ENCODE measurements at regions not wholly inside any gene's neighbourhood (a gene's known extent, or its start where the extent isn't known, plus 50 kb on each side); places are given as distances from the start of the nearest gene placed in this dataset.
"Not testable (repeated sequence)": the region's sequence is repeated elsewhere in the genome, so short reads cannot be mapped to it uniquely, and the experiment has no call there.

DNA sequence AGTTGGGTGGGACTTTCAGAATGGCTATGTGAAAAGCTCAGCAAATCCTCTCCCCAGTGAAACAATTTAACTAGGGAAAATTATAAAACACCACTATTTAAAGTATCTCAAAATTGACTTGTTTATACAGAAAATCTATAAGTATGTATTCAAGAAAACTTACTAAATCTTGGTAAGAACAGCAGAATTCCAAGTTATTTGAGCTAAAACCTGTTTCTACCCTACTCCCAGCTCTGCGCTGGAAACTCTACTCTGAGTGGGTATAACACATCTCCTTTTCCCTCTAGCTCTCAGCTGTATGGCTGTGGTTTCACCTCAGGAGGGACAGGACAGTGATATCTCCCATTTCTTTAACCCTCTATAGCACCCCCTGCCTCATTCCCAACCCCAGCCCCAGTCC lies 295.2 kb upstream of the POGK start:
- DNase-seq = no peak

DNA sequence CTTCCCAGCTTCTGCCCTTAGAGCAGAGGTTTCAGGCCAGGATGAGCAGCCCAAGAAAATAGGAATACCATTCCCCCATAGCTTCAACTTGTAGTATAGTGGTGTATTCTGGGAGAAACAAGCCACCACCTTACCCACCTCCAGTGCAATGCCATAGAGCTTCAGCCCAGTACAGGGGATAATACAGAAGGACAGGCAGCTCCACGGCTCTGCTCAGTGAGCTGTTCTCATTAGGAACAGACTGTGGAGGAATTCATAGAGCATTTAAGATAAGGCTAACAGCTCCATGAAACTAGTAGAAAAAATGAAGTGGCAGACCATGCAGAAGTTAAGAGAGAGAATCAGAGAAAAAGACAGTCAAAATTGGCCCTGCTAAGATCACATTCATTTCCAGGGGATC lies 294.7 kb upstream of the POGK start:
- TF ChIP-seq POLR2A (IDR thresholded peaks at IDR 0.05; ENCODE audit: low read length) = no peak
- TF ChIP-seq GATA1 (IDR thresholded peaks at IDR 0.05; ENCODE audit: low read depth, low read length) = no peak

More for the DNA sequence above, 295.2 kb upstream of the POGK start:
- TF ChIP-seq GATA1 (IDR thresholded peaks at IDR 0.05; ENCODE audit: low read depth, low read length) (no peak), POLR2A (IDR thresholded peaks at IDR 0.05; ENCODE audit: low read length) (no peak)

DNA sequence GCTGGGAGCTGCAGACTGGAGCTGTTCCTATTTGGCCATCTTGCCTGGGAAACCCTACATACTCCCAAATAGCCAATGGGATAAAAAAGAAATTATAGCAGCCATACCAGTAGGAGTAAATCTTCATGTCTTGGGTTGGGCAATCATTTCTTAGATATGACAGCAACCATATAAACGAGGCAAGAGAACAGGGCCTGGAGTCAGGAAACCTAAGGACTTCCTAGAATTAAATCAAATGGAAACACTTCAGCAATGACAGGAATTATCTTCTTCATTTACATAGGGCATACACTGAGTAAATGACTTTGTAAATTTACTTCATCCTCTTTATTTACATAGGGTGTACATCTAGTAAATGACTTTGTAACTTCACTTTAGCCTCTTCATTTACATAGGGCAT lies 286.6 kb upstream of the POGK start:
- TF ChIP-seq GATA1 (IDR thresholded peaks at IDR 0.05; ENCODE audit: low read depth, low read length) (no peak), POLR2A (IDR thresholded peaks at IDR 0.05; ENCODE audit: low read length) (no peak)
- DNase-seq = no peak

More for the DNA sequence above, 294.7 kb upstream of the POGK start:
- no peak for DNase-seq

DNA sequence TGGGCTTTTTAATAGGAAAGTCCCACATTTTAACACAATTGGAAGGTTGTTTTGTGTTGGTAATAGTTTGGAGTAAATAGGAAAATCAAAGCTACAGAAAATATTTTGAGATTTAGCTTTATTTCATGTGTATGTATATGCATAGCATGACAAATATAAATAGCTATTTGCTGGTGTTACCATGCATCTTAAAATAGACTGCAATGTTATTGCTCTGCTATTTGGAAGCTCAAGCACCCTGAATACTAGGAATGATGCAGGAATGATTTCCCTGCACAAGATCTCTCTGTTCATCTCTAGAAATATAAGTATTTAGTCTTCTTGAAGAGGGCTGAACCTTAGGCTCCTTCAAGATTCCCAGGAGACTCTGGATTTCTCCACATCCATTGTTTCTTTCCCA lies 268.3 kb upstream of the POGK start:
- no peak for TF ChIP-seq GATA1 (IDR thresholded peaks at IDR 0.05; ENCODE audit: low read depth, low read length)
- TF ChIP-seq POLR2A (IDR thresholded peaks at IDR 0.05; ENCODE audit: low read length) = no peak
- DNase-seq = no peak

DNA sequence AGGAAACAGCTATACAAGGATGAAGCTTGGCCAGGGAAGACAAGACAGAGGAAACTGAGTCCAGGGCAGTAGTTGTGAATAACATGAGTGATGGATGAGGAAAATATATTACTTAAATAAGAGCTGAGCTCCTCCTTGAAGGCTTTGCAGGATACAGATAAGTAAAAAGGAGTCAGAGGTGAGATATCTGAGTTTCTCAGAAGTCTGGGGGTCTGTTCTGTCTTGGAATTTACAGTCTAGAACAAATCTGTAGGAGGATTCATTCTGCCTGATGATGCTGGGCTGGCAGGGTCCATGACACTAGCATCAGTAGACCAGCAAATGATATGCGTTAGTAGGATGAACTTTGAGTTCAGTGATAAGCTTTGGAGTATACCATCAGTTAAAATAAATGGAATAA lies 266.1 kb upstream of the POGK start:
- TF ChIP-seq GATA1 (IDR thresholded peaks at IDR 0.05; ENCODE audit: low read depth, low read length) (no peak), POLR2A (IDR thresholded peaks at IDR 0.05; ENCODE audit: low read length) (no peak)
- no peak for DNase-seq

DNA sequence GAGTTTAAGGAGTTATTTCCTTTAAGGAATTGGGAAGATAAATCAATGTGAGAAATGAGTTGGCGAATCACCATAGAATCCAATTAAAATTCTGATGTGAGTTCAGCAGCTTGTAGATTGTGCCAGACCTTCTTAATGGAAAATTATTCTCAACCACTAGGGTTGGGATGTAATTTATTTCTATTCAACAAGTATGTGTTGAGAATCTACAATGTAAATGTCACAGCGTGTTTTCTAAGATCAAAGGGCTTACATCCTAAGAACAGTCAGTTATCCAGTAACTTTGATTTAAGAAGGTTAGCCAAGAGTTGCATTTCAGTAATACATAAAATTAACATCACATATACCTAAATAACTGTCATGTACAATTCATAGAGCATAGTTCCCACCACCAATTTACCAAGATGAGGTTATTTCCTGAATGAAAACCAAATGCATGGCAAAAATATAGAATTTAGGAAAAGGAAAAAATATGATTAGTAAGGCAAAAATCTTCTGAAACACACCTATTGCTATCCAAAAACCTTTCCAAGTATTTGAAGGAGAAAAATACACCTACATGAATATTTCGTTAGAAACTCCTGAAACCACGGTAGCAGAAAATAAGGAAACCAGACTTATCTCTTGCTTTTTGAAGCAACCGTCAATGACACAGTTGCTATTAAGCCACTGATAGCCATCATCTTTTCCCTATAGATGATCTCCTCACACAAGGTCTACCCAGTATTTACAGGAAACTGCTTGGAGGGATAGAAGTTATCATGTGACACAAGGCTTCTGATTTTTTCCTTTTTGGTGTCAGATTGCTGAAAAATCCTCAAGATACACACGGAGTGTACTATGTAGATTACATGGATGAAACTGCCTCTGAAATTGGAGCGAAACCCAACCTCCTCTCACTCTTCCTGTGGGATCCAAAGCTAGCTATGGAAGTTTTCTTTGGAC lies 259.4 kb upstream of the POGK start:
- DNase-seq = no peak
- no peak for TF ChIP-seq POLR2A (IDR thresholded peaks at IDR 0.05; ENCODE audit: low read length)
- no peak for TF ChIP-seq GATA1 (IDR thresholded peaks at IDR 0.05; ENCODE audit: low read depth, low read length)

DNA sequence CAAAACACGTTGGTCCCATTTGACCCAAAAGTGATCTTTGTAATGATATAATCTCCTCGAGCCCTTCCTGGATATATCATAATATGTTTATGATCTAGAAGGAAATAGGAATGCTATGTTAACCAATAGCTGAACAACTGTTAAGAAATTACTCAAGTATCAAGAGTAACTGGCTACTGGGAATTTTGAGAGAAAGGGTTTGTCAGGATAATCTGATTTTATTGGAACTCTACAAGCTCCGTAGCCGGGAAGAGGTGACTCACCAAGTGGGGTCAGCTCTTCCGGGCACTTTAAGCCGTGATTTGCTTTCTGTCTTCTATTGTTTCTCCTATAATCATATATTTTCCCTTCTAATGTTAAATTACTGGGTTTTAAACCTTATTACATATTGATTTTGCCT lies 250.5 kb upstream of the POGK start:
- no peak for DNase-seq

DNA sequence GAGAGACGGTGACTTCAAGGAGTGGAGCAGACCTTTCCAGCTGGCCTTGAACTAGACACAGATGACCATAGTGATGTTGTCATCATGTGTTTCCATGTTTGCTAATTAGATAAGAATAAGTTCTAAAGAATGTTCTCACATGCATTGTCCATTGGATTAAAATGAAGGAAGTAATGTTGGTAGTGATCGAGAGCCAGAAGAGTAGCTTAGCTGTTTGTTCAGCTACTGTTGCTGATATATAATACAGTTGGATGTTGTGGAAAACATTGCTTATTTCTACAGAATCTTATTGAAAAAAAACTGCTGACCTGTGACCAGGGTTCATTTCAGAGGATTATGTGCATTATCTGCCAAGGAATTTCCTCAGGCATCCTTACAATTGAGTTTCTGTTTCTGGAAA lies 249.1 kb upstream of the POGK start:
- TF ChIP-seq POLR2A (IDR thresholded peaks at IDR 0.05; ENCODE audit: low read length) = no peak
- TF ChIP-seq GATA1 (IDR thresholded peaks at IDR 0.05; ENCODE audit: low read depth, low read length) = no peak
- no peak for DNase-seq

More for the DNA sequence above, 250.5 kb upstream of the POGK start:
- TF ChIP-seq POLR2A (IDR thresholded peaks at IDR 0.05; ENCODE audit: low read length) (no peak), GATA1 (IDR thresholded peaks at IDR 0.05; ENCODE audit: low read depth, low read length) (no peak)

DNA sequence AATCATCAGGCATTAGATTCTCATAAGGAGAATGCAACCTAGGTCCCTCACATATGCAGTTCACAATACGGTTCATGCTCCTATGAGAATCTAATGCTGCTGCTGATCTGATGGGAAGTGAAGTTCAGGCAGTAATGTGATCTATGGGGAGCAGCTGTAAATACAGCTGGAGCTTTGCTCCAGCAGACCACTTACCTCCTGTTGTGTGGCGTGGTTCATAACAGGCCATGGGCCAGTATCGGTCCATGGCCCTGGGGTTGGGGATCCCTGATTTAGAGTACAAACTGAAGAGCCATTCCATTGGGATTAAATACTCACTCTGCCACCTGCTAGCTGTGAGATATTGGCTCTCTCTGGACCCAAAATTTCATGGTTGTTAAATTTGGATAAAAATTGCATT lies 244.6 kb upstream of the POGK start:
- no peak for DNase-seq
- TF ChIP-seq POLR2A (IDR thresholded peaks at IDR 0.05; ENCODE audit: low read length) (no peak), GATA1 (IDR thresholded peaks at IDR 0.05; ENCODE audit: low read depth, low read length) (no peak)

DNA sequence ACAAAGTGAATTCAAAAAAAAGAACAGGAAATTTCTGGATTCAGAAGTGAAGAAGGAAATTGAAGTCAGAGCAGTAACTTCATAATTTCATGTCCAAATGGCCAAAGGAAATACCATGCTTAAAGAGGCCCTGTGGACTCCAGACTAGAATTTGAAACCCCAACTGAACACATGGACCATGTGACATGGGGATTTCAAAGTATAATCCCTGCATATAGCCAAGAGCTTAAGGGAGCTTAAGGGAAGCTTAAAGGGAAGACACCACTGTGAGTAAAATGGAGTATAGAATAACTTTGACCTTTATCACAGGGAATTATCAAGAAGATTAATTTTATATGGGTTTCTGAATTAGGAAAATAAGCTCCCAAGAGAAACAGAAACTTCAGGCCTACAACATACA lies 241.8 kb upstream of the POGK start:
- no peak for DNase-seq

DNA sequence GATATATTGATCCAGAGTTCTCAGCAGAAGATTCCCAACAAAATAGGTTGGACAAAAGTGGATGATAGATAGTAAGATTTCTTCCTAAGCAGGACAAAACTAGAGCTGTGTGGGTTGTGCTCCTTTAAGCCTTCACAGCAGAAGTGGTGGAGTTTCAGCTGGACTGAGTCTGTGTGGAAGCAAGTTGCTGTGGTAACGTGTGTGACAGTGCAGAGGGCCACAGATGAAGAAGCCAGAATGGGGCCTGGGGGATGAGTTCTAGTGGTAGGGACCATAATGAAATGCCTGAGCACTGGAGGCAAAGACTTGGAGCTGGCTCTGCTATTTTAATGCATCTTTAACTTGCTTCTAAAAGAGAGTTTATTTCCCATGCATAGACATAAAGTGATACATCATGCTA lies 238.7 kb upstream of the POGK start:
- TF ChIP-seq POLR2A (IDR thresholded peaks at IDR 0.05; ENCODE audit: low read length) = no peak
- TF ChIP-seq GATA1 (IDR thresholded peaks at IDR 0.05; ENCODE audit: low read depth, low read length) = no peak
- DNase-seq = no peak

More for the DNA sequence above, 241.8 kb upstream of the POGK start:
- TF ChIP-seq POLR2A (IDR thresholded peaks at IDR 0.05; ENCODE audit: low read length) (no peak), GATA1 (IDR thresholded peaks at IDR 0.05; ENCODE audit: low read depth, low read length) (no peak)

DNA sequence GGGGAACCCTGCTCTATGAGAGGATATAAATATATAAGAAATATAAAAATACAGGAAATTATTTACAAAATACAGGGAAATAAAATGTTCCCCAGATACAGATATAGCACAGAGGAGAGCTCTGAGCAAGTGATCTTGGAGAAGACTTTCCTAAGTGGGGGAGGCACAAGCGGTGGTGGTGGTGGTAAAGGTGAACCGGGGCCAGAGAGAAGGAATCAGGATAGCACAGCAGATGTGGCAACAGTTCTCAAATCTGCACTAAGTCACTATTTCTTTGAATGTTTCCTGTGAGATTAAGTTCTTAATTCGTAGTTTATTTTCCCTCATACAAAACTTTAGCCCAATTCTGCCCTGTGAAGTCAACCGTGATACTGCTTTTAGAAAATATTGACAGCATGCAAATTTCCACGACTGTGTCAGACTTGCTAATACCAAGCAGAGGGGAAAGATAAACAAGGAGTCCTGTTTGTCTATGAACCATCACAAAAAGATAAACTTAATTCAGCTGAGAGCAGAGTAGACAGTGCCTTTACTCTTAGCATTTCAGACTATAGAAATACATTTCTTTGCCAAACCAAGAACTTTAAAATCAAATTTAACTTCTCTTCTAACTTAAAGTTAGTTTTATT lies 237.5 kb upstream of the POGK start:
- TF ChIP-seq GATA1 (IDR thresholded peaks at IDR 0.05; ENCODE audit: low read depth, low read length) (no peak), POLR2A (IDR thresholded peaks at IDR 0.05; ENCODE audit: low read length) (no peak)
- DNase-seq = no peak

DNA sequence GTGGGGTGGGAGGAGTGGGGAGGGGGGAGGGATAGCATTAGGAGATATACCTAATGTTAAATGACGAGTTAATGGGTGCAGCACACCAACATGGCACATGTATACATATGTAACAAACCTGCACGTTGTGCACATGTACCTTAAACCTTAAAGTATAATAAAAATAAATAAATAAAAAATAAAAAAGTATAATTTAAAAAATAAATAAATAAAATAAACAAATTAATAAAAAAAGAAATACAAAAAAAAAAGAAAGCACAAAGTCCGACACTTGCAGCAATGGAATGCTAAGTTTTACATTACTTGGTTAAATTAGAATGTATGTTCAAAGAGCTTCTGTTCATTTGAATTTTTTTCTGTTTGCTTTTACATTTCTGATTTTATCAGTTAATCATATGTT lies 236.5 kb upstream of the POGK start:
- not testable (repeated sequence) for DNase-seq

DNA sequence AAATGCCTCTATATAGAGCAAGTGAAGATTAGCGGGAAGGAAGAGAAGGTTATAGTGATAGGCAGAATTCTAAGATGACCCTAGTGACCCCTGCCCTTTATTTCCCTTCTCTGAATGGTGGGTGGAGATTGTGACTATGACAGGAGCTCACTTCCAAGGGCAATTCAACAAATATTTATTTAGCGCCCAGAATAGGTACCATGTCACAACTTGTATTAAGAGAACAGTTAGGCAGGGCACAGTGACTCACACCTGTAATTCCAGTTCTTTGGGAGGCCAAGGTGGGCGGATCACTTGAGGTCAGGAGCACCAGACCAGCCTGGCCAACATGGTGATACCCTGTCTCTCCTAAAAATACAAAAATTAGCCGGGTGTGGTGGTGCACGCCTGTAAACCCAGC lies 236.0 kb upstream of the POGK start:
- no peak for TF ChIP-seq POLR2A (IDR thresholded peaks at IDR 0.05; ENCODE audit: low read length)
- TF ChIP-seq GATA1 (IDR thresholded peaks at IDR 0.05; ENCODE audit: low read depth, low read length) = no peak
- DNase-seq = no peak

DNA sequence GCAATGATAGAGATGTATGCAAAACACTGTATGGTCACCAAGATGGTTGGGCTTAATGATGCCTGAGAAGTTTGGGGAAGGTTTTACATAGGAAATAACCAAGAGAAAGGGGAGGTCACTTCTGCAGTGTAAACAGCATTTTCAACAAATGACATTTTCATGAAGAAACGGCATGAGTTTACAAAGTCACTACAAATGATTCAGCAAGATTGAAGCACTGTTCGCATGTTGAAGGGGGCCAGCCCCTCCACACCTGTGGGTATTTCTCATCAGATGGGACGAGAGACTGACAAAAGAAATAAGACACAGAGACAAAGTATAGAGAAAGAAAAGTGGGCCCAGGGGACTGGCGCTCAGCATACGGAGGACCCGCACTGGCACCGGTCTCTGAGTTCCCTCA lies 234.1 kb upstream of the POGK start:
- no peak for TF ChIP-seq GATA1 (IDR thresholded peaks at IDR 0.05; ENCODE audit: low read depth, low read length)
- TF ChIP-seq POLR2A (IDR thresholded peaks at IDR 0.05; ENCODE audit: low read length) = no peak
- no peak for DNase-seq
